HFFc6 (cell line): ENCODE measurements at regions not wholly inside any gene's neighbourhood (a gene's known extent, or its start where the extent isn't known, plus 50 kb on each side); places are given as distances from the start of the nearest gene placed in this dataset.

Source experiments
- DNase-seq: peaks from one replicate; pipeline ENCODE4 v3.0.0-alpha.2; 2018
- H3K27ac Mint-ChIP-seq: 2 replicates; pipeline ENCODE4 v1.8.0; 2020; ENCODE audit warnings: mild to moderate bottlenecking, mixed read lengths
- H3K27me3 Mint-ChIP-seq: 2 replicates; pipeline ENCODE4 v1.8.0; 2021; ENCODE audit warnings: mild to moderate bottlenecking, moderate library complexity, mixed read lengths; ENCODE audit not compliant: insufficient read depth
- H3K36me3 Mint-ChIP-seq: 2 replicates; pipeline ENCODE4 v1.8.0; 2021; ENCODE audit warnings: low read depth, mixed read lengths
- H3K4me1 Mint-ChIP-seq: 2 replicates; pipeline ENCODE4 v1.8.0; 2020; ENCODE audit warnings: low read depth, mixed read lengths
- H3K4me3 Mint-ChIP-seq: 2 replicates; pipeline ENCODE4 v1.8.0; 2020; ENCODE audit warnings: mild to moderate bottlenecking, moderate library complexity, mixed read lengths
- H3K9me3 Mint-ChIP-seq: 2 replicates; pipeline ENCODE4 v1.8.0; 2020; ENCODE audit warnings: mild to moderate bottlenecking, mixed read lengths
- TF ChIP-seq, protein P1 (sequence below): fragments of 200-600 bp; sonication (generic); IDR thresholded peaks from 2 replicates; pipeline ENCODE4 v1.5.0; 2021; ENCODE audit warnings: antibody characterized with exemption, mild to moderate bottlenecking

DNA sequence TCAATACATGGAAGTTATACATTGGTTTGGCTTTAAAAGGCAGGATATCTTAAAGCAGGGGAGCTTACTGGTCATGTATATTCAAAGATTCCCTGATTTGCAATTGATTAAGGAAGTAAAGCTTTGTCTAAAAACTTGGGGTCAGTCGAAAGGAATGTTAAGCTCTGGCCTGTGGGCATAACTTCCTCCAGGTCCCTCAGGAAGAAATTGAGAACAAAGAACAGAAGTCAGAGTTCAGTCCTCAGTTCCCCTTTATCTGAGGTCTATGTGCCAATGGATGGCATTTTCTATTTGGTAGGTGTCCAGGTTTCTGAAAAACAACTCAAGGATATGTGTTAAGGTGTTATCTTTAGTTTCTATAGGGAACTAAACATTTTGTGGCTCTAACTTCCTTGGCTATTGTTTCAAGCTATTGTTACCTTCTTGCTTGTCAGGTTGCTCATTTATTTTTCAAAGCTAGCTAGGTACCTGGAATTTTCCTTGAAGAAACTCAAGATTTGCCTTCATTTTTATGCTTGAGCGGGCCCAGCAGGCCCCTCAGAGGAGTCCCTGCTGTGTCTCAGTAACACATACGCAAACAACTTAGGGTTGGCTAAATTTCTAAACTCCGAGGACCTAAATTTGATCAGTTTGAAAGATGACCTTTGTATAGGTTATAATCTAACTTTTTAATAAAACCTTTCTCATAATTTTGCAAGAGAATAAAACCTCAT lies 135.0 kb upstream of the UBE2E2 start:
- Mint-ChIP-seq H3K4me3 (no peak overlapping the region), H3K27ac (no peak overlapping the region), H3K27me3 (peaks cover 7% of the 10 kb centered on the region; the same call in 1 of the 2 replicates), H3K9me3 (no peaks in the 10 kb centered on the region), H3K36me3 (no peaks in the 10 kb centered on the region), H3K4me1 (no peaks in the 10 kb centered on the region)
- DNase-seq: no peak
- TF ChIP-seq, protein P1, sequence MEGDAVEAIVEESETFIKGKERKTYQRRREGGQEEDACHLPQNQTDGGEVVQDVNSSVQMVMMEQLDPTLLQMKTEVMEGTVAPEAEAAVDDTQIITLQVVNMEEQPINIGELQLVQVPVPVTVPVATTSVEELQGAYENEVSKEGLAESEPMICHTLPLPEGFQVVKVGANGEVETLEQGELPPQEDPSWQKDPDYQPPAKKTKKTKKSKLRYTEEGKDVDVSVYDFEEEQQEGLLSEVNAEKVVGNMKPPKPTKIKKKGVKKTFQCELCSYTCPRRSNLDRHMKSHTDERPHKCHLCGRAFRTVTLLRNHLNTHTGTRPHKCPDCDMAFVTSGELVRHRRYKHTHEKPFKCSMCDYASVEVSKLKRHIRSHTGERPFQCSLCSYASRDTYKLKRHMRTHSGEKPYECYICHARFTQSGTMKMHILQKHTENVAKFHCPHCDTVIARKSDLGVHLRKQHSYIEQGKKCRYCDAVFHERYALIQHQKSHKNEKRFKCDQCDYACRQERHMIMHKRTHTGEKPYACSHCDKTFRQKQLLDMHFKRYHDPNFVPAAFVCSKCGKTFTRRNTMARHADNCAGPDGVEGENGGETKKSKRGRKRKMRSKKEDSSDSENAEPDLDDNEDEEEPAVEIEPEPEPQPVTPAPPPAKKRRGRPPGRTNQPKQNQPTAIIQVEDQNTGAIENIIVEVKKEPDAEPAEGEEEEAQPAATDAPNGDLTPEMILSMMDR: no peak

DNA sequence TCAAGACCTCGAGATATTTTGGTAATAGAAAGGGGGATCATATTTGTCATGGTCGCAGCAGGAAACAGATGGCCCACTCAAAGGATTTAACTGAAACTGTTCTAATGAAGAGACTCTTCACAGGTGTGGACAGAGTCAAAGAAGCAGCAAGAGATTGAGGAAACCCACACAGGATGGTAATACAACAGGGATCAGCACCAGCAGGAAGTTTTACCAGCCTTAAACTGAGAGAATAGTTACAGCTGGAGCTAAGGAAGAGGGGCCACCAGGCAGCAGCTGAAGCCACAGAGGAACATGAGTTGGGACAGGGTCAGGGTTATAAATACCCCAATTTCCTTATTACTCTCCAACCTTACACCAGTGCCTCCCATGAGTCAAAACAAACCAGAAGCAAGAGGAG lies 131.8 kb upstream of the UBE2E2 start:
- TF ChIP-seq, protein P1: no peak
- H3K4me1 Mint-ChIP-seq: no peaks in the 10 kb centered on the region
- peaks cover 7% of the 10 kb centered on the region; the same call in 1 of the 2 replicates for H3K27me3 Mint-ChIP-seq
- no peaks in the 10 kb centered on the region for H3K9me3 Mint-ChIP-seq
- no peaks in the 10 kb centered on the region for H3K36me3 Mint-ChIP-seq
- H3K27ac Mint-ChIP-seq: no peak overlapping the region
- no peak for DNase-seq
- no peak overlapping the region for H3K4me3 Mint-ChIP-seq

DNA sequence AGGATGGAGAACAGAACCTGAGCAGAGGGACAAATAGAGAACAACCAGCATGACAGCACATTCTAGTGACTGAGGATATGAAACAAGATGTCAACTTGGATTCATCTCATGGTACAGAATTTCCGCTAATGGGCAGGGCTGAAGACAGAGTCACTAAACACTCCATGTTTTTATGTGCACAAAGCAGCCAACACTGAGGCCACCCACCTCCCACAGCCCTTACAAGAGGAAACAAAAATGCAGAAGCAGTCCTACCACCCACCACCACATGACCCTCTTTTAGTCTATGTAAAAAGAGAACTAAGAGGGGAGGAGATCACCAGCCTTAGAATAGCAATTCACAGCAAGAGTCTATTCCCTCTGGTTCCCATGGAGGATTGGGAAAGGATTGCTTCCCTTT lies 131.4 kb upstream of the UBE2E2 start:
- no peaks in the 10 kb centered on the region for H3K4me1 Mint-ChIP-seq
- no peak overlapping the region for H3K27ac Mint-ChIP-seq
- no peaks in the 10 kb centered on the region for H3K36me3 Mint-ChIP-seq
- no peak overlapping the region for H3K4me3 Mint-ChIP-seq
- H3K9me3 Mint-ChIP-seq: no peaks in the 10 kb centered on the region
- TF ChIP-seq, protein P1: no peak
- no peak for DNase-seq
- peaks cover 7% of the 10 kb centered on the region; the same call in 1 of the 2 replicates for H3K27me3 Mint-ChIP-seq

DNA sequence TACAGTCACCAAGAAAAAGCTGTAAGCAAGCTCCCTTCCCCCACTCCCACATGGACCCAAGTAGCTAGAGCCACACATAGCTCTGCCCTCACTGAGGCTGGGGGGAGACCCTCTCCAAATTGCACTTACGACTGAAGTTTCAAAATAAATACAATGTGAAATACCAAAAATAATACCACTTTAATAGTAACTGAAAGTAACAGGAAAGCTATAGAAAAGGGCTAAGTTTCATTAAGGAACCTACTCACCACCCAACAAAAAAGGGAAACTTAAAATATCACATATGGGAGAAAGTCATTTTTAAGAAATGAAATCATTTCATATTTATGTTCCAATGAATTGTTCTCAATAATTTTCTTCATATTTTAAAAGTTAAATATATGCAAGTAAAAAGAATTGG lies 130.4 kb upstream of the UBE2E2 start:
- H3K36me3 Mint-ChIP-seq: no peaks in the 10 kb centered on the region
- H3K9me3 Mint-ChIP-seq: no peaks in the 10 kb centered on the region
- H3K27ac Mint-ChIP-seq: no peak overlapping the region
- H3K4me3 Mint-ChIP-seq: no peak overlapping the region
- H3K27me3 Mint-ChIP-seq: peaks cover 8% of the 10 kb centered on the region; the same call in 1 of the 2 replicates
- DNase-seq: no peak
- H3K4me1 Mint-ChIP-seq: no peaks in the 10 kb centered on the region
- TF ChIP-seq, protein P1: no peak

DNA sequence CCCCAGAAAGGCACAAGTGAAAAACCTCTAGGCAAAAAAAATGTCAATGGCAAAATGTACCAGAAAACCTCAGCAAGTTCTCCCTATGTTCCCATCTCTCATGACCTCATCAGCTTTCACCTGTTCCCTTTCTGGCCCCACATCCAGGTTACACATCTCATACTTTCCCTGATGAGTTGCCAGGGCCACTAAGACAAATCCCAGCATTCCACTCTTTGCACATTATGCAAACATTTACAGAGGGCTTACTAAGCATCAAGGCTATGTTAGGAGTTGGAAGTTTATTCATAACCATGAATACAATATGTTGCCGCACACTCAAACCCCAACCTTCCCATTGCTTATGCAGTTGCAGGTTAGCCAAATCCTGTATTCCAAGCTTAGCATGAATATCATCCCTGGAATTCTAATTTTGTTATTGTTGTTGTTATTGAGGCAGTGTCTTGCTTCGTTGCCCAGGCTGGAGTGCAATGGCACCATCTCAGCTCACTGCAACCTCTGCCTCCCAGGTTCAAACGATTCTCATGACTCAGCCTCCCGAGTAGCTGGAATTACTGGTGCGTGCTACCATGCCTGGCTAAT lies 129.3 kb upstream of the UBE2E2 start:
- no peaks in the 10 kb centered on the region for H3K9me3 Mint-ChIP-seq
- H3K27ac Mint-ChIP-seq: no peak overlapping the region
- no peak for DNase-seq
- TF ChIP-seq, protein P1: no peak
- H3K4me3 Mint-ChIP-seq: no peak overlapping the region
- peaks cover 8% of the 10 kb centered on the region; the same call in 1 of the 2 replicates for H3K27me3 Mint-ChIP-seq
- H3K36me3 Mint-ChIP-seq: no peaks in the 10 kb centered on the region
- no peaks in the 10 kb centered on the region for H3K4me1 Mint-ChIP-seq
